NCI-H82 treated with DMSO at 0.1 percent for 48 hours (cell line): ENCODE measurements at regions not wholly inside any gene's neighbourhood (a gene's known extent, or its start where the extent isn't known, plus 50 kb on each side); places are given as distances from the start of the nearest gene placed in this dataset.
"Not testable (repeated sequence)": the region's sequence is repeated elsewhere in the genome, so short reads cannot be mapped to it uniquely, and the experiment has no call there.

ENCODE experiments used
- DNase-seq: peaks from one replicate; lab custom pipeline; 2025; ENCODE audit not compliant: unreplicated experiment; lab: John Stamatoyannopoulos, UW

DNA sequence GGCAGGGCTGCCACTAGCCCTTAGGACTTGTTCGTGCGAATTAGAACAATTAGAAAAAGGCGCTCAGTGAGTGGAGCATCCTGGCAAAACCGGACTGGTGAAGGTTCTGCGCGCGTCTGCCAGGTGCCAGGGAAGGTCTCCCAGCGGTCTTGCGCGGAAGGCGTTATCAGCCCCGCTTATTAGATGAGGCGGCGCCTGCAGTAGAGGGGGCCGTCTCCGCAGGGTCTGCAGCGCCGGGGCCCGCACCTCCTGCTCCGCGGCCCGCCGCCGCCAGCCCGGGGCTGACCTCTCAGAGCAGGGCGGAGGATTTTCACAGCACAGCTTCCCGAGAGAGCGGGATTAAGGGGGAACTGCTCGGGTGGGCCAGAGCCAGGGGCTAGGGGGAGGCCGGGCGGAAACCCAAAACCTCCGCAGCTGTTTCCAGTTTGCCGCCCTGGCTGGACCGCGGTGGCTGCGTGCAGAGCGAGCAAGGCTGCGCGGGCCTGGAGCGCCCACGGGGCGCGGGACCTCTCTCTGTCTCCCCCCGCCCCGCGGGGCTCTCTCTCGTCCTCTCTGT lies 155.2 kb downstream of the FOXD2 start:
- no peak for DNase-seq

GRCh38 chr1:47593598-47594285 lies 155.9 kb downstream of the FOXD2 start:
- no peak for DNase-seq

DNA sequence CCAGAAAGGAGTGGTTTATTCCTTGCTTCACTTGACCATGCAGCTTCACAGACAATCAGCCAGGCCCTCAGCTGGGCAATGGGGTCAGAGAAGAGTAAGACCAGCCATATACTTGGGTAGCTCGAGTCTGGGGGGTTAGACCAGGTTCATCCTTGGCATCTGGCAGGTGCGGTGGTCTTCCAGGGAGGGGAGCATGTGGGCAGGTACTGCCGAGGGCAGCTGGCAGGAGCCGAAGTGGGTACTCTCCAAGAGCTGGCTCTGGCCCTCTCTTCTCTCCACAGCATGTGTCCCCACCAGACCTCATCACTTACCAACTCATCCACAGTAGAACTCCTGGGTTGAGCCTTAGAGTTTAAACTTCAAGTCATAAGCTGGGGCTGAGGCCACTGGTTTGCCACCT lies 156.8 kb downstream of the FOXD2 start:
- no peak for DNase-seq

DNA sequence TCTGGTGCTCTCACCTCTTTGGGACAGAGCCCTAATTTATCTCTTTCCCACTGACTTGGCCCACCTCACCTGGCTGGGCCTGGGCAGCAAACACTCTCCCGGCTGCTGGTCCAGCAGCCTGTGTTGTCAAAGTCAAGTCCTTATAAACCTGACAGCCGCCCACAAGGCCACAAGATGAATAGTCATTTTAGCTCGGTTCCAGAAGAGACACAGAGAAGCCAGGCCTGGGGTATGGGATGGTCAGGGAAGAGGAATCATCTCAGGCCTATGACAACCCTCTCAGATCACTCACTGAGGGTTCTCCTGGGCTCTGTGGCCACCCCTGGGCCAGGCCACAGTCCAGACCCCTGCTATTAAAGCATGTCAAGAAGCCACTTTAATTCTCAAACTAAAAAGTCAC lies 158.5 kb downstream of the FOXD2 start:
- no peak for DNase-seq

DNA sequence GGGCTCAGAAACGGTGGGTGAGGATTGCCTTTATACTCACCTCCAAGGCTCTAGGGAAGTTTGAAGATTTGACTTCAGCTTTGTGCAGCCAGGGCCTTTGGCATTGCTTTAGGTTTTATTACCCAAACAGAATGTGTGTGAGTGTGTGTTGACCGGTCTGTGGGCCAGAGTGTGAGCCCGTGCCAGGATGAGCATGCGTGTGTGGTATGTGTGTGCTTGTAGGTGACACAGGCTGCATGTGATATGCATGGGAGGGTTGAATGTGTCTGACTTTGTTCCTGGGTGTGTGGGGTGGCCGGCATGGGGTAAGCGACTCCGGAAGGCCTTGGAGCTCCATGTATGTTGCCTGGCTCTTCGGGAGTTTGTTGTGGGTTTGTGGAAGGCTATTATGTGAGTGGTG lies 160.5 kb downstream of the FOXD2 start:
- DNase-seq = no peak

GRCh38 chr1:47599777-47600176 lies 161.9 kb downstream of the FOXD2 start:
- no peak for DNase-seq

GRCh38 chr1:47602491-47602890 lies 164.6 kb downstream of the FOXD2 start:
- not testable (repeated sequence) for DNase-seq

- DNase-seq = not testable (repeated sequence)
Observed at GRCh38 chr1:47604869-47605268, 167.0 kb downstream of the FOXD2 start.

GRCh38 chr1:47608296-47608875 lies 170.5 kb downstream of the FOXD2 start:
- no peak for DNase-seq

DNA sequence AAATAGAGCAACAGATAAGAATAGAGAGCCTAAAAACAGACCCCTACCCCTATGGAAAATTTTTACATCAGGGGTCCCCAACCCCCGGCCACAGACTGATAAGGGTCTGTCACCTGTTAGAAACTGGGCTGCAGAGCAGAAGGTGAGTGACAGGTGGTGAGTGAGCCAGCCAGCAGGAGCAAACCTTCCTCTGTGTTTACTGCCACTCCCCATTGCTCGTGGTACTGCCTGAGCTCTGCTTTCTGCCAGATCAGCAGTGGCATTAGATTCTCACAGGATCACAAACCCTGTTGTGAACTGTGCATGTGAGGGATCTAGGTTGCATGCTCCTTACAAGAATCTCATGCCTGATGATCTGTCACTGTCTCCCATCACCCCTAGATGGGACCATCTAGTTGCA lies 174.1 kb downstream of the FOXD2 start:
- no peak for DNase-seq

DNA sequence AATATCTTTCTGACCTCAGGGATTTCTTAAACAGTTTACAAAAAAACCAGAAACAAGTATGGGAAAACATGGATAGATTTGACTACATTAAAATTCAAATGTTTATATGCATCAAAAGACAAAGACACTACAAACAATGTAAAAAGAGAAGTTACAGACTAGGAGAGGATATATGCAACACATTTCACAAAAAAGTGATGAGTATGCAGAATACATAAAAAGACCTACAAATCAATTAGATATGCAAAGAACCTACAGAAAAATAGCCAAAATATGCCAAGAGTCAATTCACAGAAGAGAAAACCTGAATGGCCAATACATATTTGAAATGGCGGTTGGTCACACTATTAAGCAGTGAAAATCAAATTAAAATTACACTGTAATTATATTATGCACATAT lies 175.0 kb downstream of the FOXD2 start:
- DNase-seq = no peak

DNA sequence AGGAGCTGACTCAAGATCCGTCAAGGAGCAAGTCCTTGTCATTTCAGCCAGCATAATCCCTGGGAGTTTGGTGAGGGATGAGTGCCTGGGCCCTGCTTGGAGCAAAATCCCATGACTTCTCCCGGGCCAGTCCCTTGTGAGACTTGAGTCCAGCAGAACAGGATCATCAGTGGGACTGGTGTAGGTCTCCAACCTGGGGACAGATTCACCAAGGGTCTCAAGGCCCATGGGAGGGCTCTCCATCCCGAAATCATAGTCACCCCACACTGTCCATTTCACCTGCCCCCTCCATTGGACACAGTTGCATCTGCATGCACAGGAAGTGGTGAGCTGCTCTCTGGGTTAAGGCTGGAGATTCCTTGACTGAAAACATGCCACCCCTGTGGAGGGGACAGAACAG lies 178.2 kb downstream of the FOXD2 start:
- DNase-seq = no peak

DNA sequence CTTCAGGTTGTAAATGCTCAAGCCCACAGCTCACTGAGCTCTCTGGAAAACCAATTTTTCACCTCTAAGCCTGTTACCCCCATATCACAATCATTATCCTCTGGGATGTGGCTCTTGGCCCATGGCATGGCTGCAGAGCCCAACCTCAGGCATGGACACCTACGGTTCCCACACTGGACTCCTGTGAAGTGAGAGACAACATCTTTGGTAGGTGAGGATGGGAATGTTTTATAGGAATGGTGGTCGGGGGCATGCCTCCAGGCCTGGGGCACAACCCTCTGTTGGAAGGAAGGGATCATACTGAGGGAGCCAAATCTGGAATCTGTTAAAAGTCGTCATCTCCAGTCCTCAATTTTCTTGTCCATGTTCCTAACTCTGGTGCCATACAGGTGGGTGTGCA lies 179.1 kb downstream of the FOXD2 start:
- no peak for DNase-seq

- no peak for DNase-seq
Observed at GRCh38 chr1:47617381-47618221, 179.8 kb downstream of the FOXD2 start.

GRCh38 chr1:47618222-47618720 lies 180.4 kb downstream of the FOXD2 start:
- no peak for DNase-seq

GRCh38 chr1:47618830-47619229 lies 181.0 kb downstream of the FOXD2 start:
- DNase-seq = no peak

DNA sequence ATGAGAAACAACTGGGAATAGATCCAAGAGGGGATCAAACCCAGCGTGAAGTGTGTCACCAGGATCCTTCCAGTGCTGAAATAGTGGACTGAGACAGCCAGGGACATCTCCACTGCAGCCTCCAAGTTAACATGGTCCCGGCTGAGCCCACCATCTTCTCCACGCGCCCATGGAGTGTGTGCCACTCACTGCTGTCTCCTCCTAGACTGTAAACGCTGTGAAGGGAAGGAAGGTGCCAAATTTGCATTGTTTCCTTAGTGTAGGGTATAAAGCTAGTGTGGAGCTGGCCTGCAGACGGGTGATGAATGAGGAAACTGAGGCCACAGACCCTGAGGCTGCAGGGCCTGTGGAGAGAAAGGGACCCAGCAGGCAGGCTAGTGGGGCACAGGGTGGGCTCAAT lies 183.6 kb downstream of the FOXD2 start:
- DNase-seq = no peak

DNA sequence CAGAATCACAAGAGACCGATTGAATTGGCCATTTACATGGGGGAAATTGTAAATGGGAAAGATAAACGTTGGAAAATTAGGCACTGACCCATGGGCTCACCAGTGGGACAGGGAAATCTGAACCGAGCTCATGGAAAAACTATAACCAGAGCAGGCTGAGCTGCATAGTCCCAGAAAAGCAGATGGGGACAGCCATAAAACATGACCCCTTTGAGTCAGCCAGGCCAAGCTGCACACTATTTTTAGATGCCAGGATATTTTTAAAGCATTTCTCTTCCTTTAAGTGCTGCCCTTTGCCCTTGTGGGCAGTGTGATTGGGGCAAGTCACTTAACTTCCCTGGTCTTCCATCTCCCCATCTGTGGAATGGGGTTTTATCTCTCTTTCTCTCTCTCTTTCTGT lies 184.1 kb downstream of the FOXD2 start:
- no peak for DNase-seq

- DNase-seq = no peak
Observed at GRCh38 chr1:47622776-47623556, 185.1 kb downstream of the FOXD2 start.

- DNase-seq = no peak
Observed at GRCh38 chr1:47623557-47623940, 185.7 kb downstream of the FOXD2 start.

GRCh38 chr1:47624531-47624930 lies 186.7 kb downstream of the FOXD2 start:
- no peak for DNase-seq
